HG03108 (cell line): ENCODE measurements at regions not wholly inside any gene's neighbourhood (a gene's known extent, or its start where the extent isn't known, plus 50 kb on each side); places are given as distances from the start of the nearest gene placed in this dataset.

Experiments
- ATAC-seq: cut with Tn5 transposase; IDR thresholded peaks from one replicate; pipeline ENCODE4 v1.9.1; 2021; ENCODE audit warnings: moderate library complexity; ENCODE audit not compliant: unreplicated experiment

DNA sequence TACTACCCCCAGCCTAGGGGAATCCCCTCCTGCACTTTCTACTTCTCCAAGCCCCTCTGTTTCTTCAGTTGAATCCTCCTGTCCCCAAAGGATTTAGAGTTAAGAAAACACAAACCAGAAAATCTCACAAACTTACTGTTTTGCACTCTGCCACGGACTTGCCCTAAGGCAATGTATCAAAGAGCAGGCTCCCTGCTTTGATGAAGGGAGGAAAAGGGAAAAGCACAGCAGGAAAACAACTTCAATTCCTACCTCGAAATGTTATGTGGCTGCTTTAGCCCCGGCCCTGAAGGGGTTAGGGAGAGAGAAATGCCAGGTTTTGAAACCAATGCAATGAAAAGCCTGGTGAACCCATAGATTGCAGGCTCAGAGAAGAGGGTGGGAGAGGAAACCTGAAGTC lies 254.7 kb downstream of the MAN2A1 start:
- ATAC-seq: no peak

GRCh38 chr5:109945097-109945678 lies 255.5 kb downstream of the MAN2A1 start:
- no peak for ATAC-seq

- ATAC-seq: no peak
Measured at GRCh38 chr5:109945723-109946480, 256.2 kb downstream of the MAN2A1 start.

GRCh38 chr5:109946610-109947009 lies 256.9 kb downstream of the MAN2A1 start:
- no peak for ATAC-seq

- ATAC-seq: no peak
Measured at GRCh38 chr5:109947667-109948066, 257.9 kb downstream of the MAN2A1 start.

DNA sequence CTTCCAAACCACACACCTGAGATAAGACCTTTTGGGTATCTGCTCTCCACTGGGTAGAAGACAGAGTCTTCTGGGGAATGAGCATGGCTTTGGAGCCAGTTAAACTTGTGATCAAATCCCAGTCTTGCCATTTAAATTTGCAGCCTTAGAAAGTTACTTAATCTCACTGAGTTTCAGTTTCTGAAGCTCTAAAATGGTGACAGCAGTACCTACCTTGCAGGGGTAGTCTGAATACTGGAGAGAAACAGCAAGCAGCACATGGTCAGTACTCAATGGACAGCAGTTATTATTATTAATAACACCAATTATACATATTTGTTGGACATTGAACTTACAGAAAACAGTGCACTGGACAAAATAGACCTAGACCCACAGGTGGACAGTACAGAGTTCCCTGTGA lies 260.9 kb downstream of the MAN2A1 start:
- no peak for ATAC-seq

DNA sequence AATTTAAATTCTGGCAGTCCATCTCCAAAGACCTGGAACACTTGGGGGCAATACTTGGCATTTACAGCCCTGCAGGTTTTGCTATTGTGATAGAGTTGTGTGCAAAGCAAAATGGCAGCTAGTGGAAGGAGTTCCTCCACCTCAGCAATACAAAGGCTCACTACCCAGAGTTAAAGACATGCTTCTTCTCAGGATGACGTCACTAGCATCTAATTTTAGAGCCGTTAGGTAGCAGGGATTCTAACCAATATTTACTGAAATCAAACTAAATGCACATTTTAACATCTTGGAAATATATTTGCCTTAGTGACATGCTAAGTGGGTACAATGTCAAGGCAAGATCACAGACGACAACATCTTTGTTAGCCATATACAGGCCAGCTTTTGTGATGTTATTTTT lies 261.6 kb downstream of the MAN2A1 start:
- ATAC-seq: no peak

DNA sequence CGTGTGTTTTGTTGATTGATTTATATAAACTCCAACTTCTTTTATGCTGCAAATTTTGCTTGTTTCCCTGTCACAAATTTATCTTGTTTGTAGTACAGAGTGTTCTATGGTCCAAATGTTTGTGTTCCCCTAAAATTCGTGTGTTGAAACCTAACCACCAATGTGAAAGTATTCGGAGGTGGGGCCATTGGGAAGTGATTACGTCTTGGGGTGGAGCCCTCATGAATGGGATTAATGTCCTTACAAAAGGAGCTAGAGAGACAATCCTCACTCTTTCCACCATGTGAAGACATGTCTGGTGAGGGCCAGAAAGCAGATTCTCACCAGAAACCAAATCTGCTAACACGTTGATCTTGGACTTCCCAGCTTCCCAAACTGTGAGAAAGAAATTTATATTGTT lies 262.0 kb downstream of the MAN2A1 start:
- no peak for ATAC-seq

- ATAC-seq: no peak
Measured at GRCh38 chr5:109953761-109954160, 264.0 kb downstream of the MAN2A1 start.

- ATAC-seq: no peak
Measured at GRCh38 chr5:109956884-109957283, 267.2 kb downstream of the MAN2A1 start.

DNA sequence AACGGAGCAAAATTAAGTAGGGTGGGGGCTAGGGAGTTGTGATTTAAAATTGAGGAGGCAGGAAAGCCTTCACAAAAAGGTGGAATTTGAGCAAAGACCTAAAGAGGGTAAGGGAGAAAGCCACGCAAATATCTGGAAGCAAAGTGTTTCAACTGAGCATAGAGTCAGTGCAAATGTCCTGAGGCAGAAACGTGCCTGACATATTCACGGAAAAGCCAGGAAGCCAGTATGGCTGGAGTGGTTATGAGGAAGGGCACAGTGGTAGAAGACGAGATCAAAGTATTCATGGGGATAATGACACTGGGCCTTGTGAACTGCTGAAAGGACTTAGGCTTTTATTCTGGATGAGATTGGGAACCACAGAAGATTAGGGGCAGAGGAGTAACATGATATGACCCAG lies 268.4 kb downstream of the MAN2A1 start:
- no peak for ATAC-seq

GRCh38 chr5:109959652-109960051 lies 269.9 kb downstream of the MAN2A1 start:
- ATAC-seq: no peak

- ATAC-seq: no peak
Measured at GRCh38 chr5:109961751-109962150, 272.0 kb downstream of the MAN2A1 start.

DNA sequence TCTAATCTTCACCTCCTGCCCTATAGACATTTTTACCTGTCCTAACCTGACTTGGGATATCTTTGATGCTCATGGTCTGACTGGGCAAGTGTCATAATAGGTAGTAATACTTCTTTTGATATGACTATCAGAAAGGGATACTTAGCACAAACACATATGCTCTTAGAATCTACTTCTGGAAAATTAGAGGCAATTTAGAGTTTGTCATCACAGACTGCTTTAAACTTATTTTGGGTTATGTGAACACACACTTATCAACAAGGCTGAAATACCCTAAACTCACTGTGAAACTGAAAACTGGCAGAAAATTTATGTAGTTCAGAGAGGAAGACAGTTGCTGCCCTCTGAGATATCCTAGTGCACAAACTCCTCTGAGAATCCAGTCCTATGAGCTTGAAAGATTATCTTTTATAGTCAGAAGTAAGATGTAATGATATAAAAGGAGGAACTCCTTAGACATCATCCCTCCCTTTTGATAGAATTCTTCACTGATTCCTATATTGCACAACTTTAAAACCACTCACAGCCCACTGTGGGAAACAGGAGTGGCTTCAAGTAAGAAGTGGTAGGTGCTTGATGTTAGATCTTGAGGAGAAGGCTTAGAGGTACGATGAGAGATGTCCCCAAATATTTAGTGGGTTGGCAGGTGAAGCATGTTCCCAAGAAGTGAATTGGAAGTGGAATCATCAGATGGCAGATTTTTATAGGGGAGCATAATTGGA lies 273.3 kb downstream of the MAN2A1 start:
- no peak for ATAC-seq

- ATAC-seq: no peak
Measured at GRCh38 chr5:109964136-109964535, 274.4 kb downstream of the MAN2A1 start.

- ATAC-seq: no peak
Measured at GRCh38 chr5:109965634-109966033, 275.9 kb downstream of the MAN2A1 start.

GRCh38 chr5:109971968-109972367 lies 282.2 kb downstream of the MAN2A1 start:
- no peak for ATAC-seq

DNA sequence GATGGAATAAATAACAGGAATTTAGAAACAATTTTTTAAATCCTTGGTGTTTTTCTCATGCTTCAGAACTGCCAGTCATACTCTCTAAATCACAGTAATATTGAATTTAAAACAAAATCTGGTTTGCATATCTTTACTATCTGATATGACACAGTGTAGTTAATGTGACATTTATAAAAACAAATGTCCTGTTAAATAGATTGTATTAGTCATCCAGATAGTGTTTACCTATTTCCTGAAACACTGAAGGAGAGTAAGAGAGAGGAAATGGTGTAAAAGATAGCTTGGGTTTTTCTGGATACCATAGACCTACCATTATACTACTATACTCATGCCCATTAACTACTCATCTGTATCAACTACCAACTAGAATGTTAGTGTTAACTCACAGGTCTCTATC lies 292.3 kb downstream of the MAN2A1 start:
- ATAC-seq: no peak

- no peak for ATAC-seq
Measured at GRCh38 chr5:109982966-109983534, 293.3 kb downstream of the MAN2A1 start.

DNA sequence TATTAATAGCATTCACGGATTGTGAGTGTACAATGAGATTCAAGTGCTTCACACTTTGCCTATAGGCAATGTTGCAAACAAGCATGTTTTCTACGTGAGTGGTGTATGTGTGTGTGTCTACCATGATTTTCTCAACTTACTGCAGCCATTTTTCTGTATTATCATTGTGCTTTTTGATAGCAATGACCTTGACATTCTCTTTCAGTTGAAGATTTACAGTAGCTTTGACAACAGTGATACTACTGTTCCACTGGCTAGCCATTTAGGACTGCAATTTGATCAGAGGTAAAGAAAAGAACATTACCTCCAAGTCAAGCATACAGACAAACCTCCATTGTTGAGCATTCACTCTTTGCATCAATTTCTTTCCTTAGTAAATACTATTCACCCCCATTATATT lies 297.0 kb downstream of the MAN2A1 start:
- ATAC-seq: no peak

DNA sequence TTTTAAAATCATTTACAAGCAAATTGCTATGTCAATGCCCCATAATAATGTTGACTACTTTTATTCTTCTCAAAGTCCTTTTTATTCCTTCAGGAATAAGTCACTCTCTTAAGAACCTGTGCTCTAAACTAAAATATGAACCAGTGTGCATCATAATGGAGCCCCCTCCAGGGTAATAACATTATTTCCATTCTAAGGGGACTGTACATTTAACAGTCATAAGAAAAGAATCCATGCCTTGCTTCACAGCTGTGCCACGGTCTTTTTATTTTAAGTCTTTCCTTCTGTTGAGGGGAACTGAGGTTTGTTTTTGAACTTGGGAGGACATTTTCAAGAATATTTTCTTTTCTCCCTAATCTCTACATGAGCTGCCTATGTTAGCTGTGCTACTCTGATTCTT lies 297.6 kb downstream of the MAN2A1 start:
- no peak for ATAC-seq

DNA sequence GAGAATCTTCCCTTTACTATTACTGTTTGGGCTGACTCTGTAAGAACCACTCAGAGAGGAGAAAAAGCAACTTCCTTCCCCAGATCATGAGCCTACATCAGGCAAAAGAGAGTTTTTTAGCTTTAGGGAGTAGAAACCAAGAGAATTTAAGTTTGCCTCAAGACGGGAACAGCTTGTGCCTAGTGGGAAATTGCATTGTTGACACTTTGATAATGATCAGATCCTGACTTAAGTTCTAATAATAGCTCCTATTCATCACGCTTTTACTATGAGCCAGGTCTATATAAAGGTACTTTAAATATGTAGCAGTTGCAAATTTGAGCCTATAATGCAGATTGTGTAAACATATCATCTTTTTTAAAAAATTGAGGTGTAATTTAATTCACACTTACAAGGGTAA lies 298.2 kb downstream of the MAN2A1 start:
- no peak for ATAC-seq
